H1 (cell line): ENCODE measurements at regions not wholly inside any gene's neighbourhood (a gene's known extent, or its start where the extent isn't known, plus 50 kb on each side); places are given as distances from the start of the nearest gene placed in this dataset.

Experiments
- CTCF ChIA-PET: fragments of 300-600 bp; sonication (Branson Sonifier 250); formaldehyde crosslinking; loops from one replicate; lab custom pipeline; 2021; ENCODE audit not compliant: partially characterized antibody; lab: Charles Lee
- POLR2A ChIA-PET: fragments of 300-600 bp; sonication (Branson Sonifier 250); formaldehyde crosslinking; loops from one replicate; lab custom pipeline; 2021; ENCODE audit warnings: inconsistent platforms; ENCODE audit not compliant: partially characterized antibody; lab: Charles Lee
- DNase-seq, 2 experiments: peaks; one replicate each; pipeline versions ENCODE4 v3.0.0 to v3.0.0-alpha.2; 2010 to 2022; ENCODE audit warnings: low spot score in 2 of 2, low read depth in 1 of 2, mixed read lengths in 1 of 2
- FAIRE-seq: peaks from 2 replicates; lab custom pipeline; 2011; peaks lifted over from hg19 to GRCh38; lab: Jason Lieb, UNC
- H2AFZ ChIP-seq: 2 replicates; pipeline ENCODE4 v1.8.1; 2012; ENCODE audit warnings: low read length, inconsistent platforms
- H2AK5ac ChIP-seq: 2 replicates; pipeline ENCODE4 v1.6.1; 2013; ENCODE audit warnings: low read depth, low read length
- H2BK120ac ChIP-seq: replicated peaks from 2 replicates; pipeline ENCODE3; 2013; ENCODE audit warnings: low read depth, low read length, inconsistent platforms
- H2BK12ac ChIP-seq: 2 replicates; pipeline ENCODE4 v1.6.1; 2013; ENCODE audit warnings: low read depth, low read length
- H2BK15ac ChIP-seq: 2 replicates; pipeline ENCODE4 v1.6.1; 2013; ENCODE audit warnings: low read length
- H2BK20ac ChIP-seq: 2 replicates; pipeline ENCODE4 v1.6.1; 2013; ENCODE audit warnings: low read length
- H2BK5ac ChIP-seq: 2 replicates; pipeline ENCODE4 v1.6.1; 2013; ENCODE audit warnings: low read depth, low read length
- H3K14ac ChIP-seq: 2 replicates; pipeline ENCODE4 v1.6.1; 2013; ENCODE audit warnings: inconsistent platforms; ENCODE audit not compliant: insufficient read length
- H3K18ac ChIP-seq: 2 replicates; pipeline ENCODE4 v1.6.1; 2013; ENCODE audit warnings: low read length; ENCODE audit errors: extremely low read depth
- H3K23ac ChIP-seq: 2 replicates; pipeline ENCODE4 v1.6.1; 2013; ENCODE audit warnings: inconsistent platforms; ENCODE audit not compliant: insufficient read length
- H3K23me2 ChIP-seq: 2 replicates; pipeline ENCODE4 v1.6.1; 2013; ENCODE audit warnings: low read depth, low read length
- H3K27ac ChIP-seq: 2 replicates; pipeline ENCODE4 v1.6.1; 2011; ENCODE audit warnings: low read depth, low read length, inconsistent platforms
- H3K27me3 ChIP-seq, 4 experiments: replicated peaks in 1 of 4; 1 replicate in 1 of 4; 2 replicates in 3 of 4; pipeline versions ENCODE4 v1.6.1 to v1.8.1; 2011 to 2013; ENCODE audit warnings: low read length in 3 of 4, mild to moderate bottlenecking in 3 of 4, inconsistent platforms in 2 of 4, mixed read lengths in 2 of 4, moderate library complexity in 1 of 4; ENCODE audit not compliant: control insufficient read depth in 3 of 4, insufficient read depth in 3 of 4; ENCODE audit errors: extremely low read depth in 1 of 4
- H3K36me3 ChIP-seq, 4 experiments: 2 replicates each; pipeline versions ENCODE4 v1.6.1 to v1.8.1; 2011 to 2013; ENCODE audit warnings: mild to moderate bottlenecking in 4 of 4, low read length in 3 of 4, moderate library complexity in 2 of 4, control low read depth in 1 of 4, inconsistent platforms in 1 of 4; ENCODE audit not compliant: insufficient read depth in 4 of 4, control insufficient read depth in 2 of 4
- H3K4ac ChIP-seq: replicated peaks from 2 replicates; pipeline ENCODE3; 2013; ENCODE audit warnings: low read length, low read depth, mixed read lengths, inconsistent platforms; ENCODE audit not compliant: insufficient read length
- H3K4me1 ChIP-seq, 4 experiments: replicated peaks in 1 of 4; 1 replicate in 1 of 4; 2 replicates in 3 of 4; pipeline versions ENCODE4 v1.6.1 to v1.8.1; 2011 to 2013; ENCODE audit warnings: low read length in 3 of 4, inconsistent platforms in 2 of 4, mixed read lengths in 1 of 4; ENCODE audit not compliant: insufficient read depth in 4 of 4, control insufficient read depth in 3 of 4
- H3K4me2 ChIP-seq, 2 experiments: 2 replicates each; pipeline versions ENCODE4 v1.6.1 to v1.8.1; 2011 to 2013; ENCODE audit warnings: low read depth in 2 of 2, low read length in 2 of 2, control low read depth in 1 of 2, inconsistent platforms in 1 of 2, mild to moderate bottlenecking in 1 of 2; ENCODE audit not compliant: insufficient read depth in 1 of 2
- H3K4me3 ChIP-seq, 4 experiments: fragments of 200-600, 300-600 bp in 1 of 4; sonication (generic), shearing (Covaris generic), sonication (Bioruptor Twin) in 1 of 4; 2 replicates each; pipeline versions ENCODE4 v1.5.1 to v1.8.1; 2011 to 2016; ENCODE audit warnings: low read length in 4 of 4, low read depth in 3 of 4, control low read depth in 2 of 4, inconsistent platforms in 2 of 4, mild to moderate bottlenecking in 2 of 4, mixed read lengths in 1 of 4, moderate library complexity in 1 of 4; ENCODE audit not compliant: insufficient read depth in 2 of 4; ENCODE audit errors: extremely low read depth in 1 of 4
- H3K56ac ChIP-seq: replicated peaks from 2 replicates; pipeline ENCODE3; 2013; ENCODE audit warnings: low read depth, mild to moderate bottlenecking, mixed read lengths, low read length, inconsistent platforms; ENCODE audit not compliant: insufficient read length
- H3K79me1 ChIP-seq: 2 replicates; pipeline ENCODE4 v1.6.1; 2013; ENCODE audit warnings: low read depth, low read length, control low read depth
- H3K79me2 ChIP-seq, 2 experiments: 2 replicates each; pipeline versions ENCODE4 v1.6.1 to v1.8.1; 2012 to 2013; ENCODE audit warnings: low read length in 2 of 2, mild to moderate bottlenecking in 2 of 2, inconsistent platforms in 1 of 2; ENCODE audit not compliant: insufficient read depth in 2 of 2, control insufficient read depth in 1 of 2
- H3K9ac ChIP-seq, 4 experiments: replicated peaks in 1 of 4; 1 replicate in 1 of 4; 2 replicates in 3 of 4; pipeline versions ENCODE4 v1.6.1 to v1.8.1; 2011 to 2013; ENCODE audit warnings: low read depth in 3 of 4, low read length in 3 of 4, control low read depth in 2 of 4, mild to moderate bottlenecking in 2 of 4, moderate library complexity in 2 of 4, inconsistent platforms in 1 of 4; ENCODE audit errors: extremely low read depth in 1 of 4
- H3K9me3 ChIP-seq, 2 experiments: 2 replicates each; pipeline versions ENCODE4 v1.6.1 to v1.8.1; 2012 to 2013; ENCODE audit warnings: mild to moderate bottlenecking in 2 of 2, moderate library complexity in 2 of 2, control low read depth in 1 of 2, inconsistent platforms in 1 of 2, low read depth in 1 of 2, low read length in 1 of 2, mixed read lengths in 1 of 2; ENCODE audit not compliant: insufficient read depth in 2 of 2
- H4K20me1 ChIP-seq, 2 experiments: replicated peaks in 1 of 2; 2 replicates each; pipeline versions ENCODE3 to v1.8.1; 2011 to 2013; ENCODE audit warnings: inconsistent platforms in 2 of 2, low read length in 2 of 2, mild to moderate bottlenecking in 1 of 2; ENCODE audit not compliant: insufficient read depth in 2 of 2, control insufficient read depth in 1 of 2
- H4K5ac ChIP-seq: 2 replicates; pipeline ENCODE4 v1.6.1; 2013; ENCODE audit warnings: low read length, low read depth, mixed read lengths, inconsistent platforms; ENCODE audit not compliant: insufficient read length
- H4K8ac ChIP-seq: 2 replicates; pipeline ENCODE4 v1.8.0; 2013; ENCODE audit warnings: mild to moderate bottlenecking, moderate library complexity, low read length, inconsistent platforms; ENCODE audit not compliant: insufficient read depth; ENCODE audit errors: extremely low read depth
- H4K91ac ChIP-seq: replicated peaks from 2 replicates; pipeline ENCODE3; 2013; ENCODE audit warnings: low read length, mixed read lengths, inconsistent platforms; ENCODE audit not compliant: insufficient read length
- EZH2 ChIP-seq: fragments of 200-600 bp; sonication (generic); IDR thresholded peaks from 2 replicates; pipeline ENCODE4 v1.7.1; 2012; ENCODE audit warnings: low read depth, mild to moderate bottlenecking, moderate library complexity, low read length, inconsistent platforms; ENCODE audit not compliant: severe bottlenecking
- PHF8 ChIP-seq: fragments of 200-600 bp; sonication (generic); conservative IDR thresholded peaks from 2 replicates; pipeline ENCODE4 v1.7.1; 2012; ENCODE audit warnings: low read depth, mild to moderate bottlenecking, inconsistent platforms, low read length, moderate library complexity
- POLR2A ChIP-seq, 2 experiments: IDR thresholded peaks; 1 replicate in 1 of 2; 2 replicates in 1 of 2; pipeline ENCODE4 v1.6.1; 2011; ENCODE audit warnings: low read depth in 2 of 2, low read length in 2 of 2, mild to moderate bottlenecking in 2 of 2; ENCODE audit errors: control extremely low read depth in 1 of 2
- RAD21 ChIP-seq, 2 experiments: IDR thresholded peaks in 1 of 2; conservative IDR thresholded peaks in 1 of 2; 2 replicates each; pipeline ENCODE4 v1.6.1; 2011; ENCODE audit warnings: low read depth in 2 of 2, low read length in 2 of 2, improper control_type of control experiment in 1 of 2, inconsistent platforms in 1 of 2, mild to moderate bottlenecking in 1 of 2, moderate library complexity in 1 of 2
- SP2 ChIP-seq: IDR thresholded peaks from 2 replicates; pipeline ENCODE4 v1.6.1; 2012; ENCODE audit warnings: mild to moderate bottlenecking, low read length, inconsistent platforms
- TEAD4 ChIP-seq: IDR thresholded peaks from 2 replicates; pipeline ENCODE4 v1.6.1; 2012; ENCODE audit warnings: low read depth, low read length, inconsistent platforms, mixed read lengths
- WGBS, 2 experiments: shearing (Covaris generic) in 1 of 2; methylation state at CpG; one replicate each; pipeline versions ENCODE4 v1.1.6 to v1.1.7; 2013 to 2015; ENCODE audit warnings: low lambda C conversion rate in 2 of 2, mixed read lengths in 2 of 2, inconsistent platforms in 1 of 2, low coverage in 1 of 2, missing lambda C conversion rate in 1 of 2; ENCODE audit not compliant: insufficient replicate concordance in 2 of 2, insufficient coverage in 1 of 2, insufficient read length in 1 of 2; ENCODE audit errors: extremely low coverage in 1 of 2, missing lambda C conversion rate in 1 of 2; 5-methylcytosine and 5-hydroxymethylcytosine counted together

- Histone ChIP-seq H4K5ac (no peak overlapping the region), H3K9me3 (no peaks in the 10 kb centered on the region), H3K27me3 (no peaks in the 10 kb centered on the region), H3K27ac (no peak overlapping the region), H2BK120ac (no peak overlapping the region), H3K9ac (no peak overlapping the region), H3K79me2 (no peaks in the 10 kb centered on the region; a peak in 1 of 4 replicates), H2BK12ac (no peak overlapping the region)
- TF ChIP-seq TEAD4 = no peak
- TF ChIP-seq RAD21 (IDR thresholded peaks at IDR 0.05 in 1 of 2, conservative IDR thresholded peaks at IDR 0.05 in 1 of 2; ENCODE audit: low read depth in 2 of 2, low read length in 2 of 2) = no peak
- no peak for TF ChIP-seq POLR2A (IDR thresholded peaks at IDR 0.05; ENCODE audit: control extremely low read depth in 1 of 2, low read depth in 2 of 2, low read length in 2 of 2)
- TF ChIP-seq SP2 = no peak
- no peak for TF ChIP-seq PHF8
- TF ChIP-seq EZH2 = no peak
- TF ChIP-seq, all 59 proteins: peak for 0
- H2BK5ac ChIP-seq = no peak overlapping the region
- H4K20me1 ChIP-seq = peaks cover 0 to 3% of the 10 kb centered on the region in 2 experiments
- no peak overlapping the region for H2BK15ac ChIP-seq
- POLR2A ChIA-PET = no interaction called here
- H4K8ac ChIP-seq = no peak overlapping the region
- no peaks in the 10 kb centered on the region for H3K36me3 ChIP-seq
- WGBS, 2 experiments = 83% methylated on average over 2 of the region's 2 CpGs; no CpG with 5 or more reads in 1 of the 2 experiments
- H3K4me1 ChIP-seq = peaks cover 0 to 5% (median 4%) of the 10 kb centered on the region in 4 experiments; a peak in 5 of 7 replicates
- no peak overlapping the region for H3K56ac ChIP-seq
- no peak overlapping the region for H3K18ac ChIP-seq
- H2AFZ ChIP-seq = no peak overlapping the region
- CTCF ChIA-PET = interaction anchor here (0.8 to 1.2 kb wide), 3 partner anchors 8 to 12 kb away, joined by 3 to 5 read pairs (median 4); no protein-coding TSS in a partner anchor
- H3K79me1 ChIP-seq = no peaks in the 10 kb centered on the region
- H3K23me2 ChIP-seq = no peaks in the 10 kb centered on the region
- no peak overlapping the region for H3K4me2 ChIP-seq
- H3K4ac ChIP-seq = no peak overlapping the region
- no peak overlapping the region for H4K91ac ChIP-seq
- no peak for FAIRE-seq
- H3K4me3 ChIP-seq = no peak overlapping the region
- no peak overlapping the region for H3K23ac ChIP-seq
- no peak overlapping the region for H2AK5ac ChIP-seq
- H3K14ac ChIP-seq = no peak overlapping the region
- DNase-seq = no peak
- no peak overlapping the region for H2BK20ac ChIP-seq
Measured at GRCh38 chr3:159792070-159792469, 196.6 kb upstream of the IL12A start.
